ENCODE measurements at regions not wholly inside any gene's neighbourhood (a gene's known extent, or its start where the extent isn't known, plus 50 kb on each side); places are given as distances from the start of the nearest gene placed in this dataset.

DNA sequence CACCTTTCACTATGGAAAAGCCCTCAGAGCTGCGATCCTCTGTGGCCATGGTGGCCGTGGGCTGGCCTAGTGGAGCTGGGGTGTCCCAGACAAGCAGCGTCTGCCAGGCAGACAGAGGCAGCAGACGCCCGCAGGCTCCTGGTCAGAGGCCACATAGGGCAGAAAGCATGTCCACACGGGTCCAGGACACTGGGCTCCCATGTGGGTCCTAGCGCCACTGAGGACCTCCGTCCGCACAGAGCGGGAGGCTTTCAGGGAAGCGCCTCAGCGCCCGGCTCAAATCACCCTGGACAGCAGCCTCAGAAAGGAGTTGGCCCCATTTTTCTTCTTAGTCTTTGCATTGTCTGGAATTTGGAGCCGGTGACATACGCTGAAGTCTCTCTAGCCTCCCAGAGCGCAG lies 389.7 kb downstream of the BRD1 start:
- no peak for TF ChIP-seq CTCF (IDR thresholded peaks at IDR 0.05)
- DNase-seq (ENCODE audit: low spot score) (no peak), ATAC-seq (ENCODE audit: low FRiP score) (no peak)

DNA sequence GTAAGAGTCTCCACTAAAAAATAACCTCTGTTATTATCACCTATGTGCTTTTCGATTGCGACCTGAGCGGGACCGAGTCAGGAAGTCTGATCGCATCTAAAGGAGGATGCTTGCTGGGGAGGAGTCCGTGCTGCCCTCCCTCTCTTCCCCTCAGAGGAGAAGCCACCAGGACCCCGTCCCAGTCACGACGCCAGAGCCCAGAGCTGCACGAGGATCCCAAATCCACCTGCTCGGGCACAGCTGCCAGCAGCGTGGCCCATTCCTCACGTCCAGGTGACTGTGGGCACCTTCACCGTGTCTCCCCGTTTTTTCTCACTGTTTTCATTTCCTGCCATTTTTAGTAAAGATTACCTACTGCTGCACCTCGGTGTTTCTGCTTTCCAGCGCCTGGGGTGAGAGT lies 390.3 kb downstream of the BRD1 start:
- DNase-seq (ENCODE audit: low spot score) = no peak
- no peak for ATAC-seq (ENCODE audit: low FRiP score)
- no peak for TF ChIP-seq CTCF (IDR thresholded peaks at IDR 0.05)

DNA sequence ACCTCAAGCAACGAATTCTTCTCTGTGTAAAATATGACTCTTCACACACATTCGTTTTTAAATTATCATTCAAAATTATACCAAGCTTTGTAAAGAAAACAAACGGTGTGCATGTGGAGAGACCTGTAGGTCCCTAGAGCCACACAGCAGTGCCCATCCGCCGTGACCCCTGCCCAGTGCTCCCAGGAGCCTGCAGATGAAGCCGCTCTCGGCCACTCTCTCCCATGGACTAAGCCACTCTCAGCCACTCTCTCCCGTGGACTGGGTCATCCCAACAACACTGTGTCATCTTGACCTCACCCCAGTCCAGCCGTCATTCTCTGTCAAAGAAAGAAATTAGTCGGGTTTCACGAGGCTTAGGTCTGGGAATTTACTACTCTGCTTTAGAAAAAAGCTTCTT lies 391.6 kb downstream of the BRD1 start:
- ATAC-seq (ENCODE audit: low FRiP score) (no peak), DNase-seq (ENCODE audit: low spot score) (no peak)
- no peak for TF ChIP-seq CTCF (IDR thresholded peaks at IDR 0.05)

- DNase-seq (ENCODE audit: low spot score) = no peak
- TF ChIP-seq CTCF (IDR thresholded peaks at IDR 0.05) = no peak
- ATAC-seq (ENCODE audit: low FRiP score) = no peak
These were observed 392.1 kb downstream of the BRD1 start for GRCh38 chr22:49435596-49435995.

- ATAC-seq (ENCODE audit: low FRiP score) (no peak), DNase-seq (ENCODE audit: low spot score) (no peak)
- TF ChIP-seq CTCF (IDR thresholded peaks at IDR 0.05) = no peak
These were observed 393.7 kb downstream of the BRD1 start for GRCh38 chr22:49433717-49434611.

GRCh38 chr22:49432897-49433443 lies 394.7 kb downstream of the BRD1 start:
- no peak for DNase-seq (ENCODE audit: low spot score)
- no peak for ATAC-seq (ENCODE audit: low FRiP score)
- no peak for TF ChIP-seq CTCF (IDR thresholded peaks at IDR 0.05)

Measured in omental fat pad (tissue), 3 donors.